ENCODE measurements at regions not wholly inside any gene's neighbourhood (a gene's known extent, or its start where the extent isn't known, plus 50 kb on each side); places are given as distances from the start of the nearest gene placed in this dataset.

DNA sequence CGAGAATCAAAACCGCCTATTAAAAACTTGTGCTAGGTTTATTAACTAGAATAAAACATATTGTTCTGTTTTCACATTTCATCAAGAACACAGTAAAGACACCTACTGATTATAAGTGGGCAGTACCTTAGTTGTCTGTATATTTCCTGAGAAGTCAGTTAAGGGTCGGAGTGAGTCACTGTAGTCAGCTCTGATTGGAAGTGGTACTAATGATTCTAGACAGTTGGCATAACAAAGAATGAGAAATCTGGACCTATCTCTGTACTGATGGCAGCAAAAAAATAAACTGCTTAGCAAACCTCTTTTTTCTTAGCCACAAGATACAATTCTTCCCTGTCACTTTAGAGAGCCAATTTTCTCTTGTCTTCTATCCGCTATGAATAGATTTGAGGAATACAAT lies 387.3 kb upstream of the ADGRB3 start:
- DNase-seq: no peak
- H3K4me1 Mint-ChIP-seq: no peaks in the 10 kb centered on the region
- H3K27ac Mint-ChIP-seq: no peak overlapping the region
- H3K27me3 Mint-ChIP-seq (ENCODE audit: low read depth, poor library complexity): no peaks in the 10 kb centered on the region
- H3K36me3 Mint-ChIP-seq (ENCODE audit: low read depth): no peaks in the 10 kb centered on the region
- TF ChIP-seq, protein P1, sequence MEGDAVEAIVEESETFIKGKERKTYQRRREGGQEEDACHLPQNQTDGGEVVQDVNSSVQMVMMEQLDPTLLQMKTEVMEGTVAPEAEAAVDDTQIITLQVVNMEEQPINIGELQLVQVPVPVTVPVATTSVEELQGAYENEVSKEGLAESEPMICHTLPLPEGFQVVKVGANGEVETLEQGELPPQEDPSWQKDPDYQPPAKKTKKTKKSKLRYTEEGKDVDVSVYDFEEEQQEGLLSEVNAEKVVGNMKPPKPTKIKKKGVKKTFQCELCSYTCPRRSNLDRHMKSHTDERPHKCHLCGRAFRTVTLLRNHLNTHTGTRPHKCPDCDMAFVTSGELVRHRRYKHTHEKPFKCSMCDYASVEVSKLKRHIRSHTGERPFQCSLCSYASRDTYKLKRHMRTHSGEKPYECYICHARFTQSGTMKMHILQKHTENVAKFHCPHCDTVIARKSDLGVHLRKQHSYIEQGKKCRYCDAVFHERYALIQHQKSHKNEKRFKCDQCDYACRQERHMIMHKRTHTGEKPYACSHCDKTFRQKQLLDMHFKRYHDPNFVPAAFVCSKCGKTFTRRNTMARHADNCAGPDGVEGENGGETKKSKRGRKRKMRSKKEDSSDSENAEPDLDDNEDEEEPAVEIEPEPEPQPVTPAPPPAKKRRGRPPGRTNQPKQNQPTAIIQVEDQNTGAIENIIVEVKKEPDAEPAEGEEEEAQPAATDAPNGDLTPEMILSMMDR (IDR thresholded peaks at IDR 0.05): no peak
- peaks cover 4% of the 10 kb centered on the region for H3K9me3 Mint-ChIP-seq
- no peak overlapping the region for H3K4me3 Mint-ChIP-seq

DNA sequence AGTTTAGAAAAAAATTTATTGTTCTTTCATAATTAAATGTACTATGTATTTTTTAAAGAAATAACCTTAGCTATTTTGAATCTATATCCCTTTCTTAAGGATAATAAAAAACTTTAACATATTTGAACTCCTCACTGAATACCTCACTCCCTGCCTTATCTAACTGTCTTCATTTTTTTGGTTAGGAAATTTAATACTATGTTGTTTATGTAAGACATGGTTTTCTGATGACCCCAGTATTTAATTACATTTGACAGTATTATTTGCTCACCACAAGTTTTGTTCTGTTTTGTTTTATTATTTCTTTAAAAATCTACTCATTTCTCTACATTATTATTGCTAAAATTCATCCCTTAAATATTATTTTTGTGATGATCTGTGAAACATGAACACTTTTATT lies 394.4 kb upstream of the ADGRB3 start:
- H3K36me3 Mint-ChIP-seq (ENCODE audit: low read depth): no peaks in the 10 kb centered on the region
- DNase-seq: no peak
- TF ChIP-seq, protein P1 (IDR thresholded peaks at IDR 0.05): no peak

DNA sequence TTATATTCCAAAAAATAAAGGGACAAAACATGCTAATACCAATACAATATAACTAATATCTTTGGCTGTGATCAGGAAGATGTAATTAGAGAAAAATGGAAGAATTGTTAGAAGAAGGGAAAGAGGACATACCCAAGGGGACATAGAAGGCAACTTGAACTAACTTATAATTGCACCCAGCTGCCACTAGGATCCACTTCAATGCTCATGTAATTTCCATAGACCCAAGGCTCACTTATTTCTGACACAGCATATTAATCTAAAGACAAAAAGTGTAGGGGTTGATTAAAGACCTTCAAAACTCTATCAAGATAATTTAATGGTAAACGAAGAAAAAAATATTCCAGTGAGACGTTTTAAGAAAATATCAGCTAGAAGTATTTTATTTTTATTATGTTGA lies 396.0 kb upstream of the ADGRB3 start:
- no peaks in the 10 kb centered on the region for H3K36me3 Mint-ChIP-seq (ENCODE audit: low read depth)
- H3K27ac Mint-ChIP-seq: no peak overlapping the region
- no peaks in the 10 kb centered on the region for H3K9me3 Mint-ChIP-seq
- H3K4me1 Mint-ChIP-seq: peaks cover 11% of the 10 kb centered on the region
- H3K27me3 Mint-ChIP-seq (ENCODE audit: low read depth, poor library complexity): peaks cover 3% of the 10 kb centered on the region
- H3K4me3 Mint-ChIP-seq: no peak overlapping the region
- TF ChIP-seq, protein P1 (IDR thresholded peaks at IDR 0.05): no peak
- no peak for DNase-seq

More for the DNA sequence above, 394.4 kb upstream of the ADGRB3 start:
- Mint-ChIP-seq H3K4me3 (no peak overlapping the region), H3K9me3 (no peaks in the 10 kb centered on the region), H3K27me3 (ENCODE audit: low read depth, poor library complexity) (no peaks in the 10 kb centered on the region), H3K27ac (no peak overlapping the region), H3K4me1 (peaks cover 11% of the 10 kb centered on the region)

DNA sequence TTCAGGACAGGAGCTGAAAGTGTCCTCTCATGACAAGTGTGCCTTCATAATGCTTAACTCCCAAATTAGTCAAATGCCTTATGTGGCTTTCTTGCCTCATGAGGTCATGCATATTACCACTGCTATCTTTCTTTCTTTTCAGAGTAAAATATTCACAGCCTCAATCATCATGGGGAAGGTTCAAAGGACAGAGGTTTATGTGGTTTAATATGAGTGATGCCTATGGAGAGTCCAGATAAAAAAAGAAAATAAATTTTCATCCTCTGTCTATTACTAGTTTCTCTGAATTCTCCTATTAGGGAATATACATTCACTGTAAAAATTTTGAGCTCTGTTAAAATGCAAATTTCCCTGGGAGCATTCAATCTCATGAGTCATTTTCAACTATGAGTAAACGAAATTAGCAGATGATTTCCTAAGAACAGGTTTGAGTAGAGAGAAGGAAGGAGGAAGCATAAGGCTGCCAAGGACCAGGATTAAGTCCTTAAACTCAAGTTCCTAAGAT lies 396.9 kb upstream of the ADGRB3 start:
- peaks cover 11% of the 10 kb centered on the region for H3K4me1 Mint-ChIP-seq
- no peaks in the 10 kb centered on the region for H3K36me3 Mint-ChIP-seq (ENCODE audit: low read depth)
- H3K27me3 Mint-ChIP-seq (ENCODE audit: low read depth, poor library complexity): peaks cover 3% of the 10 kb centered on the region
- TF ChIP-seq, protein P1 (IDR thresholded peaks at IDR 0.05): no peak
- no peak overlapping the region for H3K4me3 Mint-ChIP-seq
- no peak for DNase-seq
- no peaks in the 10 kb centered on the region for H3K9me3 Mint-ChIP-seq
- no peak overlapping the region for H3K27ac Mint-ChIP-seq

DNA sequence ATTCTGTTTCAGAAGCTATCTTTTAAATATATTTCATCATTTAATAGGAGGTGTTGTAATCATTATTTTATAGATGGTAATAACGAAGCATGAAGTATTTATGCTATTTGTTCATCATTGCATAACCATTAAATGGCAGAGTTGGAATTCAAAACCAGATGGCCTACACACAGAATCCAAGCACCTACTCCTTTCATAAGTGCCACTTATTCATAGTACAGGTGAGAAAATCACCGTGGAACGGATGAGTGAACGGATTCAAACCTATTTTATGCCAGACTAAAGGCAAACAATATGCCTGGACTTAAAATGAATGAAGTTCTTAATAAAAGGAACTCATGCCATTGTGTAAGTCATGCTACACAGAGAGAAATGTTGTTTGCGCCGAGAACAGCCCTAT lies 397.9 kb upstream of the ADGRB3 start:
- TF ChIP-seq, protein P1 (IDR thresholded peaks at IDR 0.05): no peak
- peaks cover 3% of the 10 kb centered on the region for H3K27me3 Mint-ChIP-seq (ENCODE audit: low read depth, poor library complexity)
- H3K4me1 Mint-ChIP-seq: peaks cover 11% of the 10 kb centered on the region
- no peak overlapping the region for H3K27ac Mint-ChIP-seq
- H3K4me3 Mint-ChIP-seq: no peak overlapping the region
- H3K36me3 Mint-ChIP-seq (ENCODE audit: low read depth): no peaks in the 10 kb centered on the region
- DNase-seq: no peak
- H3K9me3 Mint-ChIP-seq: no peaks in the 10 kb centered on the region

DNA sequence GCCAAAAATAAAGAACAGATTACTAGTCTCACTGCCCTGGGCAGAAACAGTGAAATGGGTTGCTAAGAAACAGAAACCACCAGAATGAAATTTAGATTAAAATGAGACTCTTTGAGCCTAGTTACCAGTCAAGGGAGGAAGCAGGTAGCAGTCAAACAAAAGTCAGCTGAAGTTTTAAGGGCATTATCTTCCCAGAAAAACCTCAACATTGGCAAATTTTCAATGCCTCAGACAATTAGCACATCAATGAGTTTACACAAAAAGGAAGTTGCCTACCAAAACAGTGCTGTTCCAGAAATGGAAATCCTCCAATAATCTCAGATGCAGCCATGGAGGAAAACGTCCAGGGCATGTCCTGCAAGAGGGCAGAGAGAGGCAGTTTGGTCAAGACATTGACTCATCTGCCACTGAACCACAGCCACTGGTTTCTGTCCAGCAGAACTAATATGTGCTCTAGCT lies 399.7 kb upstream of the ADGRB3 start:
- TF ChIP-seq, protein P1 (IDR thresholded peaks at IDR 0.05): no peak
- no peak for DNase-seq
- H3K36me3 Mint-ChIP-seq (ENCODE audit: low read depth): no peaks in the 10 kb centered on the region
- H3K27me3 Mint-ChIP-seq (ENCODE audit: low read depth, poor library complexity): peaks cover 5% of the 10 kb centered on the region
- peaks cover 11% of the 10 kb centered on the region for H3K4me1 Mint-ChIP-seq
- no peak overlapping the region for H3K27ac Mint-ChIP-seq
- H3K4me3 Mint-ChIP-seq: no peak overlapping the region
- H3K9me3 Mint-ChIP-seq: no peaks in the 10 kb centered on the region
